Hippocampal formation (tissue), 2 donors: ENCODE measurements at regions not wholly inside any gene's neighbourhood (a gene's known extent, or its start where the extent isn't known, plus 50 kb on each side); places are given as distances from the start of the nearest gene placed in this dataset.
"Not testable (repeated sequence)": the region's sequence is repeated elsewhere in the genome, so short reads cannot be mapped to it uniquely, and the experiment has no call there.

ENCODE experiments used
- DNase-seq, 2 donors: peaks; one replicate each; lab custom pipeline; 2025; lab: John Stamatoyannopoulos, UW

DNA sequence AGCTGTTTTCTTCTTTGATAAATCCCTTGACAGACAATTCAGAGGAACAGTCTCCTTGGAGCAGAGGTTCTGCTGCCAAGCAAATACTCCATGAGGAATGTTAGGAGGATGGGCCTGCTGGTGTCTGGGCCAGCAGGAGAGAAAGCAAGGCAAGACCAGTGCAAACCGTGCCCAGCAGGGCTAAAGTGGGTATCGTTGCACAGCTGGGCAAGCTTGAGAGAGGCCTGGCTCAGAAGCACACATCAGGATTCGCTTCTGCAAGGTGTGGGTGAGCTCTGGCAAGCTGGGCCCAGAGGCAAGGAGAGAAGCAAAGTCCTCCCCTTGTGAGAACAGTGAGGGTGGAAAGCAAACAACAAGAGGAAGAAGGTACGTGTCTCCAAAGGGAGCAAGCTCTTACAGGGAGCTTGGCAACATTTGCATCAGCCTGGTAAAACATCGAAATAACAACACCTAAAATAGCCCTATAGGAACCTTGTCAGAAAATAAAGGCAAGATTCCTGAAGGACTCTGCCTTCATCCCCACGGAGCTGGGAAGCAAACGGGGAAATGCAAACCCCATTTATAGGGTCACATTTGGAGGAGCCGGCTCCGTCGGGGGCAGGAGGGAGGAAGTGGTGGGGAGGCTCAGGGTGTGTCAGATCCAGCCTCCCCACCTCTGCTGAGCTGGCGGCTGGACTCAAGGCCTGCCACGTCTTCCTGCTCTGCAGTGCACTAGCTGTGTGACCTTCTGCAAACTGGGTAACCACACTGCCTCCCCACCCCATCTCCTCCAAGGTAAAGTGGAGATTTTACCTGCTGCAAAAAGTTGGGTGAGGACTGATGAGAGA lies 62.3 kb upstream of the HIVEP3 start:
- DNase-seq: no peak

- no peak for DNase-seq
Measured at GRCh38 chr1:41978986-41979385, 60.3 kb upstream of the HIVEP3 start.

- no peak for DNase-seq
Measured at GRCh38 chr1:41977326-41977725, 58.6 kb upstream of the HIVEP3 start.

GRCh38 chr1:41976671-41977070 lies 57.9 kb upstream of the HIVEP3 start:
- no peak for DNase-seq

DNA sequence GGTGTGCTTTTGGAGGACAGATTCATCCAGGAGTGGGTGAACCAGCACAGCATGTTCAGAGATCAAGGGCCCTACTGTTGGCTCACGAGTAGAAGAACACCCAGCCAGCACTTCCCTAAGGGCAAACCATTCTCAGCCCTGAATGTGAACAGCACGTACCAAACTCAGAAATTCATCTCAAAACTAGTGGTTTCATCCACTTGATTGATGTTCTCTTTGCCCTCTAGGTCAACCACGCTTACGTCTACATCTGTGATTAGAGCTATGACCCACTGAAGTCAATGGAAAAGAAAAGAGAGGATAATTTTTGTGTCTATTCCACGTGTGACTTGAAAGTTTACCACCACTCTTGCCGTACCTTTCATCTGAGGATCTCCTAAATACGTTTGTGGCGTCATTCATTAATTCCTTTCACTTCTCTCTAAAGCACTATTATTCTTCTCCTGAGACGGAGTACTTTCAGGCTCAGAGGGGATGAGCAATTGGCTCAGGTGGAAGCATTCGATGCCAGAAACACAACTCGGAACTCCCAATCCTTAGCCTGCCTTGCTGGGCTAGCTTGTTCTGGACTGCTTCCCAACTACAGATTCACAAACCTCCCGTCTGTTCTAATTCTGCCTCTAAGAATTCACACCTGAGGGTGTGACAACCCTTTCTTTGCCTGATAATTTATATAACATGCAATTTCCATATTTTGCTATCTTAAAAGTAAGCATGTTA lies 57.3 kb upstream of the HIVEP3 start:
- peak in 1 of 2 donors; percentile 29 for DNase-seq

GRCh38 chr1:41975121-41975520 lies 56.4 kb upstream of the HIVEP3 start:
- DNase-seq: no peak

DNA sequence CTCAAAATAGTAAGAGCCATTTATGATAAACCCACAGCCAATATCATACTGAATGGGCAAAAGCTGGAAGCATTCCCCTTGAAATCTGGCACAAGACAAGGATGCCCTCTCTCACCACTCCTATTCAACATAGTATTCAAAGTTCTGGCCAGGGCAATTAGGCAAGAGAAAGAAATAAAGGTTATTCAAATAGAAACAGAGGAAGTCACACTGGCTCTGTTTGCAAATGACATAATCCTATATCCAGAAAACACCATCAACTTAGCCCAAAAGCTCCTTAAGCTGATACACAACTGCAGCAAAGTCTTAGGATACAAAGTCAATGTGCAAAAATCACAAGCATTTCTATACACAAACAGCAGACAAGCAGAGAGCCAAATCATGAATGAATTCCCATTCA lies 49.8 kb upstream of the HIVEP3 start:
- not testable (repeated sequence) for DNase-seq
